GM12891 (cell line): ENCODE measurements at regions not wholly inside any gene's neighbourhood (a gene's known extent, or its start where the extent isn't known, plus 50 kb on each side); places are given as distances from the start of the nearest gene placed in this dataset.

Experiments used
- POLR2A ChIP-seq: IDR thresholded peaks from 2 replicates; pipeline ENCODE4 v1.6.1; 2011; ENCODE audit warnings: low read depth, low read length, control low read depth
- POLR2AphosphoS5 ChIP-seq: IDR thresholded peaks from 2 replicates; pipeline ENCODE4 v1.6.1; 2011; ENCODE audit warnings: low read depth, low read length, control low read depth
- TAF1 ChIP-seq: IDR thresholded peaks from 2 replicates; pipeline ENCODE4 v1.6.1; 2011; ENCODE audit warnings: low read depth, low read length, control low read depth

GRCh38 chr11:103811870-103812455 is 224.5 kb upstream of the DDI1 start:
- TF ChIP-seq POLR2A = no peak
- no peak for TF ChIP-seq POLR2AphosphoS5
- no peak for TF ChIP-seq TAF1
